Activated T-helper 1 cell treated with anti-CD3 and anti-CD28 coated beads, Interleukin-12 subunit alpha, Interleukin-12 subunit beta, Interleukin-2, Interleukin-4 antibody, amounts not matched to agents 30 ng/mL and 10 ng/mL and 1 ng/mL, durations not matched to agents 14 hours and 24 hours and 36 hours (primary cell): ENCODE measurements at regions not wholly inside any gene's neighbourhood (a gene's known extent, or its start where the extent isn't known, plus 50 kb on each side); places are given as distances from the start of the nearest gene placed in this dataset.
"Not testable (repeated sequence)": the region's sequence is repeated elsewhere in the genome, so short reads cannot be mapped to it uniquely, and the experiment has no call there.

Source experiments
- DNase-seq: peaks from one replicate; pipeline ENCODE4 v3.0.0; 2021; ENCODE audit warnings: low spot score
- H3K27ac Mint-ChIP-seq: one replicate; pipeline ENCODE4 v1.8.0; 2021; ENCODE audit warnings: mild to moderate bottlenecking, mixed read lengths
- H3K27me3 Mint-ChIP-seq: one replicate; pipeline ENCODE4 v1.8.0; 2022; ENCODE audit warnings: mild to moderate bottlenecking, moderate library complexity, mixed read lengths; ENCODE audit not compliant: insufficient read depth
- H3K36me3 Mint-ChIP-seq: one replicate; pipeline ENCODE4 v1.8.0; 2021; ENCODE audit warnings: low read depth, mixed read lengths
- H3K4me1 Mint-ChIP-seq: one replicate; pipeline ENCODE4 v1.8.0; 2021; ENCODE audit warnings: low read depth, mixed read lengths
- H3K4me3 Mint-ChIP-seq: one replicate; pipeline ENCODE4 v1.8.0; 2021; ENCODE audit warnings: mild to moderate bottlenecking, moderate library complexity, mixed read lengths
- H3K9me3 Mint-ChIP-seq: one replicate; pipeline ENCODE4 v1.8.0; 2021; ENCODE audit warnings: mixed read lengths
- intact Hi-C: fragments of 100-400 bp; cut with micrococcal nuclease; formaldehyde crosslinking; loops from one replicate; pipeline ENCODE4 v1.15.1; 2024

DNA sequence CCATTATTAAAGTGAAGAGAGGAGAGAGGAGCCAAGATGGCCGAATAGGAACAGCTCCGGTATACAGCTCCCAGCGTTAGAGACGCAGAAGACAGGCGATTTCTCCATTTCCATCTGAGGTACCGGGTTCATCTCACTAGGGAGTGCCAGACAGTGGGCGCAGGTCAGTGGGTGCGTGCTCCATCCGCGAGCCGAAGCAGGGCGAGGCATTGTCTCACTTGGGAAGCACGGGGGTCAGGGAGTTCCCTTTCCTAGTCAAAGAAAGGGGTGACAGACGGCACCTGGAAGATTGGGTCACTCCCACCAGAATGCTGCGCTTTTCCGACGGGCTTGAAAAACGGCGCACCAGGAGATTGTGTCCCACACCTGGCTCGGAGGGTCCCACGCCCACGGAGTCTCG, 1305.3 kb downstream of the FOXD4L5 start:
- H3K27ac Mint-ChIP-seq, H3K4me3 Mint-ChIP-seq, H3K4me1 Mint-ChIP-seq, DNase-seq, H3K27me3 Mint-ChIP-seq, H3K9me3 Mint-ChIP-seq, intact Hi-C loops, H3K36me3 Mint-ChIP-seq: not testable (repeated sequence)
